ENCODE measurements at regions not wholly inside any gene's neighbourhood (a gene's known extent, or its start where the extent isn't known, plus 50 kb on each side); places are given as distances from the start of the nearest gene placed in this dataset.
"Not testable (repeated sequence)": the region's sequence is repeated elsewhere in the genome, so short reads cannot be mapped to it uniquely, and the experiment has no call there.

GRCh38 chr18:29821544-29821943 is 1221.0 kb downstream of the DSC3 start:
- no peak for DNase-seq

- DNase-seq = no peak
These were observed 1231.0 kb downstream of the DSC3 start for GRCh38 chr18:29811519-29811918.

- DNase-seq = no peak
These were observed 1261.7 kb downstream of the DSC3 start for GRCh38 chr18:29780816-29781215.

GRCh38 chr18:29779096-29779495 is 1263.4 kb downstream of the DSC3 start:
- no peak for DNase-seq

GRCh38 chr18:29753379-29753778 is 1289.2 kb downstream of the DSC3 start:
- DNase-seq = no peak

GRCh38 chr18:29749704-29750103 is 1292.8 kb downstream of the DSC3 start:
- no peak for DNase-seq

GRCh38 chr18:29741461-29741860 is 1301.1 kb downstream of the DSC3 start:
- DNase-seq = no peak

GRCh38 chr18:29737620-29738019 is 1304.9 kb downstream of the DSC3 start:
- DNase-seq = no peak

GRCh38 chr18:29737190-29737589 is 1305.4 kb downstream of the DSC3 start:
- DNase-seq = no peak

- no peak for DNase-seq
These were observed 1312.5 kb downstream of the DSC3 start for GRCh38 chr18:29730073-29730472.

GRCh38 chr18:29726646-29727045 is 1315.9 kb downstream of the DSC3 start:
- no peak for DNase-seq

- not testable (repeated sequence) for DNase-seq
These were observed 1319.1 kb downstream of the DSC3 start for GRCh38 chr18:29723486-29723885.

GRCh38 chr18:29715960-29716359 is 1326.6 kb downstream of the DSC3 start:
- not testable (repeated sequence) for DNase-seq

- DNase-seq = no peak
These were observed 1329.8 kb downstream of the DSC3 start for GRCh38 chr18:29712785-29713184.

- no peak for DNase-seq
These were observed 1330.6 kb downstream of the DSC3 start for GRCh38 chr18:29711932-29712331.

GRCh38 chr18:29693334-29693733 is 1349.2 kb downstream of the DSC3 start:
- no peak for DNase-seq

GRCh38 chr18:29681578-29681977 is 1361.0 kb downstream of the DSC3 start:
- no peak for DNase-seq

- DNase-seq = no peak
These were observed 1378.1 kb downstream of the DSC3 start for GRCh38 chr18:29664278-29665036.

GRCh38 chr18:29661924-29662323 is 1380.6 kb downstream of the DSC3 start:
- DNase-seq = no peak

GRCh38 chr18:29660777-29661176 is 1381.8 kb downstream of the DSC3 start:
- DNase-seq = no peak

GRCh38 chr18:29653671-29654215 is 1388.8 kb downstream of the DSC3 start:
- DNase-seq = no peak

- no peak for DNase-seq
These were observed 1389.7 kb downstream of the DSC3 start for GRCh38 chr18:29652797-29653196.

GRCh38 chr18:29651122-29651680 is 1391.3 kb downstream of the DSC3 start:
- DNase-seq = no peak

GRCh38 chr18:29648891-29649290 is 1393.7 kb downstream of the DSC3 start:
- no peak for DNase-seq

- no peak for DNase-seq
These were observed 1394.8 kb downstream of the DSC3 start for GRCh38 chr18:29647700-29648099.

Data from DMS153 (cell line).